ENCODE measurements at regions not wholly inside any gene's neighbourhood (a gene's known extent, or its start where the extent isn't known, plus 50 kb on each side); places are given as distances from the start of the nearest gene placed in this dataset.

GRCh38 chr6:17047889-17048288, 54.0 kb upstream of the STMND1 start:
- Histone ChIP-seq H3K4me3 (ENCODE audit: insufficient read depth, low read depth, low read length) (no peak overlapping the region), H3K27me3 (ENCODE audit: control insufficient read depth, insufficient read depth, low read length) (no peaks in the 10 kb centered on the region), H2BK15ac (ENCODE audit: low read depth, low read length) (no peak overlapping the region), H3K9me1 (ENCODE audit: insufficient read depth, low read length) (peaks cover 5% of the 10 kb centered on the region), H3K14ac (replicated peaks; ENCODE audit: low read depth, low read length) (no peak overlapping the region), H4K91ac (ENCODE audit: insufficient read depth, low read depth, low read length) (no peak overlapping the region), H3K27ac (ENCODE audit: insufficient read depth, low read length) (no peak overlapping the region), H2AK9ac (replicated peaks; ENCODE audit: low read depth, low read length, poor library complexity) (no peak overlapping the region), H2BK20ac (ENCODE audit: low read depth, low read length) (no peak overlapping the region), H2AFZ (replicated peaks; ENCODE audit: low read length, poor library complexity) (no peak overlapping the region), H2AK5ac (ENCODE audit: low read depth, low read length) (no peak overlapping the region), H4K8ac (ENCODE audit: low read depth in 2 of 2, low read length in 2 of 2) (no peak overlapping the region), H4K20me1 (ENCODE audit: insufficient read depth, low read length) (no peaks in the 10 kb centered on the region), H3K18ac (ENCODE audit: low read depth, low read length) (no peak overlapping the region), H3K4ac (ENCODE audit: low read depth, low read length) (no peak overlapping the region), H4K5ac (ENCODE audit: low read depth, low read length) (no peak overlapping the region), H3K23ac (ENCODE audit: low read depth, low read length) (no peak overlapping the region), H2BK5ac (ENCODE audit: low read depth, low read length, poor library complexity, severe bottlenecking) (no peak overlapping the region), H3K4me1 (ENCODE audit: control insufficient read depth, insufficient read depth, low read length) (peaks cover 5% of the 10 kb centered on the region), H2BK120ac (ENCODE audit: low read depth, low read length) (no peak overlapping the region), H3K36me3 (ENCODE audit: control insufficient read depth, insufficient read depth, low read length) (no peaks in the 10 kb centered on the region), H3K56ac (ENCODE audit: extremely low read depth, insufficient read depth, low read length) (no peak overlapping the region), H3K9ac (ENCODE audit: low read depth, low read length) (no peak overlapping the region), H3K9me3 (ENCODE audit: control insufficient read depth, insufficient read depth, low read length) (no peaks in the 10 kb centered on the region), H3K79me1 (ENCODE audit: low read depth in 1 of 2, low read length in 2 of 2) (no peaks in the 10 kb centered on the region), H3K4me2 (ENCODE audit: low read depth, low read length) (no peak overlapping the region)
- DNase-seq (no peak), ATAC-seq (ENCODE audit: low read depth) (no peak)
- dilution Hi-C loops (cut with HindIII; ENCODE audit: low sequenced_read_pairs, unreplicated experiment), result no loop called here
- ChIA-PET CTCF (no interaction called here), POLR2A (ENCODE audit: unreplicated experiment) (no interaction called here)
- TF ChIP-seq POLR2A (IDR thresholded peaks at IDR 0.05; ENCODE audit: low read depth, low read length) (no peak), CTCF (conservative IDR thresholded peaks at IDR 0.05; ENCODE audit: low read depth, low read length) (no peak), RAD21 (IDR thresholded peaks at IDR 0.05; ENCODE audit: low read length) (no peak), FOS (IDR thresholded peaks at IDR 0.05; ENCODE audit: low read depth, low read length) (no peak), ELK1 (IDR thresholded peaks at IDR 0.05; ENCODE audit: borderline replicate concordance, low read depth, low read length) (no peak), USF2 (IDR thresholded peaks at IDR 0.05; ENCODE audit: low read depth, low read length) (no peak), CHD1 (IDR thresholded peaks at IDR 0.05; ENCODE audit: low read depth, low read length) (no peak), RCOR1 (IDR thresholded peaks at IDR 0.05; ENCODE audit: insufficient replicate concordance, low read length) (no peak), MXI1 (IDR thresholded peaks at IDR 0.05; ENCODE audit: borderline replicate concordance, low read depth, low read length) (no peak), CEBPB (IDR thresholded peaks at IDR 0.05; ENCODE audit: low read depth, low read length) (no peak), MAFK (IDR thresholded peaks at IDR 0.05; ENCODE audit: low read depth, low read length) (no peak), NFE2L2 (IDR thresholded peaks at IDR 0.05; ENCODE audit: low read depth, low read length) (no peak), BHLHE40 (IDR thresholded peaks at IDR 0.05; ENCODE audit: low read depth, low read length) (no peak), MAZ (IDR thresholded peaks at IDR 0.05; ENCODE audit: borderline replicate concordance, low read depth, low read length) (no peak), SMC3 (IDR thresholded peaks at IDR 0.05; ENCODE audit: low read depth, low read length) (no peak), RFX5 (IDR thresholded peaks at IDR 0.05; ENCODE audit: low read depth, low read length) (no peak)
- no CpG with 5 or more reads among the region's 5 CpGs for WGBS, 2 experiments (ENCODE audit: extremely low coverage in 2 of 2, insufficient read length in 1 of 2)
- intact Hi-C loops (cut with micrococcal nuclease), result no loop called here
- in situ Hi-C loops (cut with MboI; ENCODE audit: low sequenced_read_pairs), result no loop called here
- BruUV-seq (replicated peaks), result no TSS peak
